ENCODE measurements at regions not wholly inside any gene's neighbourhood (a gene's known extent, or its start where the extent isn't known, plus 50 kb on each side); places are given as distances from the start of the nearest gene placed in this dataset.
"Not testable (repeated sequence)": the region's sequence is repeated elsewhere in the genome, so short reads cannot be mapped to it uniquely, and the experiment has no call there.

GRCh38 chr3:59185591-59186369, 136.0 kb upstream of the CFAP20DC start:
- no peak for DNase-seq (ENCODE audit: low read depth in 4 of 6, low spot score in 6 of 6)

DNA sequence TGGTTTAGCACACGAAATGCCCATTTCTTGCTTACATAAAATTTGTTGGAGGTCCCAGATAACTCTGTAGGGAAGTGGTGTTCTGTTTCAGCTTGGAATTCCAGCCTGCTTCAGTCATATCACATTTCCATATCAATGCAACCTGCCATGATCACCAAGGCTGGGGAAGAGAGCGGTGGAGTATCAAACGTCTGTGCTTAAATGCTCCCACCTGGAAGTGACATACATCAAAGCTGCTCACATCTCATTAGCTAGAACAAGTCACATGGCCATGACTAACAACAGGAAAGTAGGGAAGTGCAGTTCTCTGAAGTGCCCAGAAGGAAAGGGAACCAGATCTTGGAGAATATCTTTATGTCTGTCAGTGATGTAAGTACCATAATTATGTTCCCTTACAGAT, 130.2 kb upstream of the CFAP20DC start:
- Histone ChIP-seq H3K27ac (ENCODE audit: low read depth, low read length) (no peak overlapping the region), H3K9me3 (ENCODE audit: control insufficient read depth, insufficient read depth, low read length) (no peaks in the 10 kb centered on the region), H3K36me3 (ENCODE audit: control insufficient read depth, insufficient read depth, low read length) (no peaks in the 10 kb centered on the region), H3K4me1 (ENCODE audit: control insufficient read depth, insufficient read depth, low read length) (no peaks in the 10 kb centered on the region), H3K4me3 (ENCODE audit: low read depth, low read length) (no peak overlapping the region), H3K27me3 (ENCODE audit: control insufficient read depth, insufficient read depth, low read length) (no peaks in the 10 kb centered on the region)
- WGBS (ENCODE audit: insufficient coverage) = no CpG with 5 or more reads among the region's 3 CpGs
- DNase-seq (ENCODE audit: low read depth in 4 of 6, low spot score in 6 of 6) = no peak

More at GRCh38 chr3:59185591-59186369, 136.0 kb upstream of the CFAP20DC start:
- H3K4me1 ChIP-seq (ENCODE audit: control insufficient read depth, insufficient read depth, low read length) = no peaks in the 10 kb centered on the region
- no peak overlapping the region for H3K4me3 ChIP-seq (ENCODE audit: low read depth, low read length)
- H3K27me3 ChIP-seq (ENCODE audit: control insufficient read depth, insufficient read depth, low read length) = no peaks in the 10 kb centered on the region
- H3K36me3 ChIP-seq (ENCODE audit: control insufficient read depth, insufficient read depth, low read length) = no peaks in the 10 kb centered on the region
- 73% methylated on average over 2 of the region's 3 CpGs for WGBS (ENCODE audit: insufficient coverage)
- H3K9me3 ChIP-seq (ENCODE audit: control insufficient read depth, insufficient read depth, low read length) = no peaks in the 10 kb centered on the region
- H3K27ac ChIP-seq (ENCODE audit: low read depth, low read length) = no peak overlapping the region

GRCh38 chr3:59178698-59179097, 128.9 kb upstream of the CFAP20DC start:
- Histone ChIP-seq H3K27ac (ENCODE audit: low read depth, low read length) (no peak overlapping the region), H3K4me3 (ENCODE audit: low read depth, low read length) (no peak overlapping the region), H3K4me1 (ENCODE audit: control insufficient read depth, insufficient read depth, low read length) (no peaks in the 10 kb centered on the region), H3K36me3 (ENCODE audit: control insufficient read depth, insufficient read depth, low read length) (no peaks in the 10 kb centered on the region), H3K9me3 (ENCODE audit: control insufficient read depth, insufficient read depth, low read length) (no peaks in the 10 kb centered on the region), H3K27me3 (ENCODE audit: control insufficient read depth, insufficient read depth, low read length) (no peaks in the 10 kb centered on the region)
- no peak for DNase-seq (ENCODE audit: low read depth in 4 of 6, low spot score in 6 of 6)

DNA sequence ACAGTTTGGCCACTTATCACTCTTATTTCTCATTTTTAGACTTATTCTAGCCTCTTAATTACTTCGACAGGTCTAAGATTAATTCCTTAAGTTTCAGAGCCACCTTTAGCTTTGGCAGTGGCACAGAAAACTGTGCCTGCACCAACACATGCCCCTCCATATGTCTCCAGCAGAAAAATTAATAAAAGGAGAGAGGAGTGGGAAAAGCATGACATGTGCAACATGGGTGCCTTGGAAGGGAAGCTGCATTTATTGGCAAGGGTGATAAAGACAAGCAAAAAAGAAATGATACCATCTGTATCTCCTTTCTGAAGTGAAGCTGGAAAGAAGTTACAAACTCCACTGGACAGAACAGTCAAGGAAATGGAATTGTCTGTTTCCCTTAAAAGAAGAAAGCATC, 121.7 kb upstream of the CFAP20DC start:
- no peak overlapping the region for H3K27ac ChIP-seq (ENCODE audit: low read depth, low read length)
- no peak overlapping the region for H3K4me3 ChIP-seq (ENCODE audit: low read depth, low read length)
- no CpG with 5 or more reads among the region's 1 CpG for WGBS (ENCODE audit: insufficient coverage)
- no peaks in the 10 kb centered on the region for H3K36me3 ChIP-seq (ENCODE audit: control insufficient read depth, insufficient read depth, low read length)
- H3K4me1 ChIP-seq (ENCODE audit: control insufficient read depth, insufficient read depth, low read length) = no peaks in the 10 kb centered on the region
- H3K27me3 ChIP-seq (ENCODE audit: control insufficient read depth, insufficient read depth, low read length) = no peaks in the 10 kb centered on the region
- H3K9me3 ChIP-seq (ENCODE audit: control insufficient read depth, insufficient read depth, low read length) = no peaks in the 10 kb centered on the region
- DNase-seq (ENCODE audit: low read depth in 4 of 6, low spot score in 6 of 6) = peak in 1 of 6 donors; percentile 78

DNA sequence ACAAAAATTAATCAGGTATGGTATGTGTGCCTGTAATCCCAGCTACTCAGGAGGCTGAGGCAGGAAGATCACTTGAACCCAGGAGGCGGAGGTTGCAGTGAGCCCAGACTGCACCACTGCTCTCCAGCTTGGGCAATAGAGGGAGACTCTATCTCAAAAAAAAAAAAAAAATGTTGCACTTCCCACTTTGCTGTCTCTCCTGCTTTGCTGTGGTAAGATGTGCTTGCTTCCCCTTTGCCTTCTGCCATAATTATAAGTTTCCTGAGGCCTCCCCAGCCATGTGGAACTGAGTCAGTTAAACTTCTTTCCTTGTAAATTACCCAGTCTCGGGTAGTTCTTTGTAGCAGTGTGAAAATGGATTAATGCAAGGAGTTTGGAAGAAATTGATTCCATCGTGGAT, 120.3 kb upstream of the CFAP20DC start:
- H3K4me3 ChIP-seq (ENCODE audit: low read depth, low read length); H3K27ac ChIP-seq (ENCODE audit: low read depth, low read length); H3K36me3 ChIP-seq (ENCODE audit: control insufficient read depth, insufficient read depth, low read length); H3K9me3 ChIP-seq (ENCODE audit: control insufficient read depth, insufficient read depth, low read length); H3K27me3 ChIP-seq (ENCODE audit: control insufficient read depth, insufficient read depth, low read length); DNase-seq (ENCODE audit: low read depth in 4 of 6, low spot score in 6 of 6); H3K4me1 ChIP-seq (ENCODE audit: control insufficient read depth, insufficient read depth, low read length): not testable (repeated sequence)
- 93% methylated on average over 3 of the region's 3 CpGs for WGBS (ENCODE audit: insufficient coverage)

GRCh38 chr3:59167756-59168155, 117.9 kb upstream of the CFAP20DC start:
- Histone ChIP-seq H3K27me3 (ENCODE audit: control insufficient read depth, insufficient read depth, low read length) (no peaks in the 10 kb centered on the region), H3K9me3 (ENCODE audit: control insufficient read depth, insufficient read depth, low read length) (no peaks in the 10 kb centered on the region), H3K4me3 (ENCODE audit: low read depth, low read length) (no peak overlapping the region), H3K4me1 (ENCODE audit: control insufficient read depth, insufficient read depth, low read length) (no peaks in the 10 kb centered on the region), H3K36me3 (ENCODE audit: control insufficient read depth, insufficient read depth, low read length) (no peaks in the 10 kb centered on the region), H3K27ac (ENCODE audit: low read depth, low read length) (no peak overlapping the region)
- no peak for DNase-seq (ENCODE audit: low read depth in 4 of 6, low spot score in 6 of 6)
- no CpG with 5 or more reads among the region's 1 CpG for WGBS (ENCODE audit: insufficient coverage)

- Histone ChIP-seq H3K27ac (ENCODE audit: low read depth, low read length) (no peak overlapping the region), H3K4me1 (ENCODE audit: control insufficient read depth, insufficient read depth, low read length) (no peaks in the 10 kb centered on the region), H3K4me3 (ENCODE audit: low read depth, low read length) (no peak overlapping the region), H3K27me3 (ENCODE audit: control insufficient read depth, insufficient read depth, low read length) (no peaks in the 10 kb centered on the region), H3K36me3 (ENCODE audit: control insufficient read depth, insufficient read depth, low read length) (no peaks in the 10 kb centered on the region), H3K9me3 (ENCODE audit: control insufficient read depth, insufficient read depth, low read length) (no peaks in the 10 kb centered on the region)
- WGBS (ENCODE audit: insufficient coverage) = no CpG with 5 or more reads among the region's 2 CpGs
- DNase-seq (ENCODE audit: low read depth in 4 of 6, low spot score in 6 of 6) = no peak
Observed at GRCh38 chr3:59163953-59164352, 114.1 kb upstream of the CFAP20DC start.

GRCh38 chr3:59161048-59161447, 111.2 kb upstream of the CFAP20DC start:
- 88% methylated on average over 6 of the region's 7 CpGs for WGBS (ENCODE audit: insufficient coverage)
- Histone ChIP-seq H3K4me3 (ENCODE audit: low read depth, low read length) (no peak overlapping the region), H3K27me3 (ENCODE audit: control insufficient read depth, insufficient read depth, low read length) (no peaks in the 10 kb centered on the region), H3K9me3 (ENCODE audit: control insufficient read depth, insufficient read depth, low read length) (no peaks in the 10 kb centered on the region), H3K4me1 (ENCODE audit: control insufficient read depth, insufficient read depth, low read length) (no peaks in the 10 kb centered on the region), H3K27ac (ENCODE audit: low read depth, low read length) (no peak overlapping the region), H3K36me3 (ENCODE audit: control insufficient read depth, insufficient read depth, low read length) (no peaks in the 10 kb centered on the region)
- DNase-seq (ENCODE audit: low read depth in 4 of 6, low spot score in 6 of 6) = no peak

GRCh38 chr3:59160133-59160746, 110.4 kb upstream of the CFAP20DC start:
- H3K9me3 ChIP-seq (ENCODE audit: control insufficient read depth, insufficient read depth, low read length) = no peaks in the 10 kb centered on the region
- WGBS (ENCODE audit: insufficient coverage) = no CpG with 5 or more reads among the region's 4 CpGs
- H3K4me1 ChIP-seq (ENCODE audit: control insufficient read depth, insufficient read depth, low read length) = no peaks in the 10 kb centered on the region
- H3K27ac ChIP-seq (ENCODE audit: low read depth, low read length) = no peak overlapping the region
- no peaks in the 10 kb centered on the region for H3K36me3 ChIP-seq (ENCODE audit: control insufficient read depth, insufficient read depth, low read length)
- H3K4me3 ChIP-seq (ENCODE audit: low read depth, low read length) = no peak overlapping the region
- H3K27me3 ChIP-seq (ENCODE audit: control insufficient read depth, insufficient read depth, low read length) = no peaks in the 10 kb centered on the region
- peak in 2 of 6 donors; percentile 6 to 43 for DNase-seq (ENCODE audit: low read depth in 4 of 6, low spot score in 6 of 6)

DNA sequence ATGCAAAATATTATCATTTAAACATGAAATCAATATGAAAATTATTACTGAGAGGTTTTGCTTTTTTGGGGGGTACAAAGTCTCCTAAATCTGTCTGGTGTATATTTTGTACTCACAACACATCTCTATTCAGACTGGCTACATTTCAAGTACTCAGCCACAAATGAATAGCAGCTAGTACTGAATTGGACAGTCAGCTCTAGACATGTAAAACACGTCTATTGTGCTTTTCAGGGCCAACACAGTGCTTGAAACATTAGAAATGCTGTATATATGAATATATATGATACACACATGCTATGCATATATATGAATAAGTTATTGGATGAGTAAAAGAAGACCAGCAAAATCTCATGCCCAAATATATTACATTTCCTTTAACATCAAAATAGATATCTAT, 103.8 kb upstream of the CFAP20DC start:
- Histone ChIP-seq H3K36me3 (ENCODE audit: control insufficient read depth, insufficient read depth, low read length) (no peaks in the 10 kb centered on the region), H3K9me3 (ENCODE audit: control insufficient read depth, insufficient read depth, low read length) (peaks cover 4% of the 10 kb centered on the region), H3K4me3 (ENCODE audit: low read depth, low read length) (no peak overlapping the region), H3K27me3 (ENCODE audit: control insufficient read depth, insufficient read depth, low read length) (no peaks in the 10 kb centered on the region), H3K27ac (ENCODE audit: low read depth, low read length) (no peak overlapping the region), H3K4me1 (ENCODE audit: control insufficient read depth, insufficient read depth, low read length) (no peaks in the 10 kb centered on the region)
- WGBS (ENCODE audit: insufficient coverage) = no CpG with 5 or more reads among the region's 1 CpG
- peak in 3 of 6 donors; percentile 12 to 54 (median 28) for DNase-seq (ENCODE audit: low read depth in 4 of 6, low spot score in 6 of 6)

Data from spinal cord (tissue), 9 donors.